Endothelial cell of umbilical vein (primary cell): ENCODE measurements at regions not wholly inside any gene's neighbourhood (a gene's known extent, or its start where the extent isn't known, plus 50 kb on each side); places are given as distances from the start of the nearest gene placed in this dataset.

Experiments used
- EZH2 ChIP-seq: IDR thresholded peaks from 2 replicates; pipeline ENCODE4 v1.6.1; 2012; ENCODE audit warnings: borderline replicate concordance, low read depth, mild to moderate bottlenecking, moderate library complexity, low read length, inconsistent platforms; ENCODE audit not compliant: severe bottlenecking
- GATA2 ChIP-seq: IDR thresholded peaks from 2 replicates; pipeline ENCODE4 v1.7.0; 2011; ENCODE audit warnings: low read depth, mild to moderate bottlenecking, moderate library complexity, mixed read lengths, low read length; ENCODE audit not compliant: insufficient read length, insufficient read depth
- MYC ChIP-seq: IDR thresholded peaks from one replicate; pipeline ENCODE4 v1.6.1; 2011; ENCODE audit warnings: mild to moderate bottlenecking, low read depth, low read length
- POLR2A ChIP-seq: IDR thresholded peaks from 2 replicates; pipeline ENCODE4 v1.6.1; 2012; ENCODE audit warnings: low read depth, mild to moderate bottlenecking, control low read depth, low read length
- POLR2AphosphoS5 ChIP-seq: IDR thresholded peaks from 2 replicates; pipeline ENCODE4 v1.6.1; 2012; ENCODE audit warnings: low read depth, mild to moderate bottlenecking, control low read depth, low read length, moderate library complexity; ENCODE audit not compliant: insufficient read depth
- TF ChIP-seq, protein P1 (sequence below), 2 donors: IDR thresholded peaks; 1 replicate in 1 of 2; 2 replicates in 1 of 2; pipeline ENCODE4 v1.5.1; 2011; ENCODE audit warnings: low read length in 2 of 2, mild to moderate bottlenecking in 2 of 2, moderate library complexity in 2 of 2, control low read depth in 1 of 2, inconsistent platforms in 1 of 2, low read depth in 1 of 2; ENCODE audit not compliant: insufficient read depth in 1 of 2; ENCODE audit errors: extremely low read depth in 1 of 2
- TF ChIP-seq, protein P2 (sequence below): IDR thresholded peaks from 2 replicates; pipeline ENCODE4 v1.6.1; 2011; ENCODE audit not compliant: insufficient read depth, insufficient read length

DNA sequence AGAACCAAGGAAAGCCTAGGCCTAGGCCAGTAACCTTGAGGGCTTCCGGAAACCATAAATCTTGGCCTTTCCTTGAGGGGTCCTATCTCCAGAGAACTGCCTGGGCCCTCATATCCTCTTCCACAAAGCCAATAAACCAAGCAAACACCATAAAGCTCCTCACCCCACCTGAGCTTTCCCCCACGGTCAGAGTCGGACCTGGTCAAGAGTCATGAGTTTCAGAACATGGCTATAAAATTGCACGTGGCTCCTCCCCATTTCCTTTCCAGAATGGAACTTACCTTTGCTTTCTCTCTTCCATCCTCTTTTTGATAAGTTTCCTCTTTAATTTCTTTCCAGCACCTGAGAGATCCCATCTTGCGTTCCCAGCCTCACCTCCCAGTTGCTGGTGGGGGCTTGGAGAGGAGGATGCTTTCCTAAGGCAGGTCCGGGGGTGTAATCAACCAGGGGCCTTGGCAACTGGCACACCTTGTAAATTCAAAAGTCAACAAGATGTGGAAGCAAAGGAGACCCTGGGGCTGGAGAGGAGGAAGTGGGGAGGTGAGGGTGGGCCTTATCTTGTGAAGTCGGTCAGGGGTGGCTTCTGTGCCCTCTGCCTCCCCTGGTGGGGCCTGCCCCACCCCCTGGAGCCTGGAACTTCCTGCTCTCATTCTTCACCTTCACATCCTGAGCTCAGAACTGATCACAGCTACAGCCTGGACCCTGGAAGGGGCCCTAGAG lies 259.9 kb downstream of the FOXD2 start:
- TF ChIP-seq, protein P1, sequence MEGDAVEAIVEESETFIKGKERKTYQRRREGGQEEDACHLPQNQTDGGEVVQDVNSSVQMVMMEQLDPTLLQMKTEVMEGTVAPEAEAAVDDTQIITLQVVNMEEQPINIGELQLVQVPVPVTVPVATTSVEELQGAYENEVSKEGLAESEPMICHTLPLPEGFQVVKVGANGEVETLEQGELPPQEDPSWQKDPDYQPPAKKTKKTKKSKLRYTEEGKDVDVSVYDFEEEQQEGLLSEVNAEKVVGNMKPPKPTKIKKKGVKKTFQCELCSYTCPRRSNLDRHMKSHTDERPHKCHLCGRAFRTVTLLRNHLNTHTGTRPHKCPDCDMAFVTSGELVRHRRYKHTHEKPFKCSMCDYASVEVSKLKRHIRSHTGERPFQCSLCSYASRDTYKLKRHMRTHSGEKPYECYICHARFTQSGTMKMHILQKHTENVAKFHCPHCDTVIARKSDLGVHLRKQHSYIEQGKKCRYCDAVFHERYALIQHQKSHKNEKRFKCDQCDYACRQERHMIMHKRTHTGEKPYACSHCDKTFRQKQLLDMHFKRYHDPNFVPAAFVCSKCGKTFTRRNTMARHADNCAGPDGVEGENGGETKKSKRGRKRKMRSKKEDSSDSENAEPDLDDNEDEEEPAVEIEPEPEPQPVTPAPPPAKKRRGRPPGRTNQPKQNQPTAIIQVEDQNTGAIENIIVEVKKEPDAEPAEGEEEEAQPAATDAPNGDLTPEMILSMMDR (IDR thresholded peaks at IDR 0.05; ENCODE audit: extremely low read depth in 1 of 2, insufficient read depth in 1 of 2, low read depth in 1 of 2, low read length in 2 of 2), result no peak
- TF ChIP-seq, protein P2, sequence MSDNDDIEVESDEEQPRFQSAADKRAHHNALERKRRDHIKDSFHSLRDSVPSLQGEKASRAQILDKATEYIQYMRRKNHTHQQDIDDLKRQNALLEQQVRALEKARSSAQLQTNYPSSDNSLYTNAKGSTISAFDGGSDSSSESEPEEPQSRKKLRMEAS, result no peak
- TF ChIP-seq POLR2A (no peak), POLR2AphosphoS5 (no peak), EZH2 (no peak), GATA2 (no peak), MYC (no peak)
